Testis (tissue), 2 donors: ENCODE measurements at regions not wholly inside any gene's neighbourhood (a gene's known extent, or its start where the extent isn't known, plus 50 kb on each side); places are given as distances from the start of the nearest gene placed in this dataset.

ENCODE experiments used
- CTCF ChIP-seq, 3 experiments: fragments of 450-650 bp in 2 of 3; fragments of 200-600 bp in 1 of 3; sonication (generic) in 1 of 3; IDR thresholded peaks; one replicate each; pipeline ENCODE4 v1.5.1; 2016 to 2019; ENCODE audit warnings: antibody characterized with exemption in 3 of 3, mild to moderate bottlenecking in 2 of 3, moderate library complexity in 1 of 3
- POLR2A ChIP-seq: fragments of 450-650 bp; IDR thresholded peaks from one replicate; pipeline ENCODE4 v1.6.1; 2017; ENCODE audit warnings: antibody characterized with exemption, mild to moderate bottlenecking, moderate library complexity

GRCh38 chr7:131844369-131844768, 287.9 kb upstream of the PODXL start:
- TF ChIP-seq CTCF (IDR thresholded peaks at IDR 0.05) (no peak), POLR2A (no peak)
